ENCODE measurements at regions not wholly inside any gene's neighbourhood (a gene's known extent, or its start where the extent isn't known, plus 50 kb on each side); places are given as distances from the start of the nearest gene placed in this dataset.

- TF ChIP-seq POLR2A (IDR thresholded peaks at IDR 0.05; ENCODE audit: low read depth, low read length) = no peak
- no peak for TF ChIP-seq CTCF (conservative IDR thresholded peaks at IDR 0.05; ENCODE audit: low read depth, low read length)
- TF ChIP-seq RCOR1 (IDR thresholded peaks at IDR 0.05; ENCODE audit: insufficient replicate concordance, low read length) = no peak
- no peak for TF ChIP-seq SMC3 (IDR thresholded peaks at IDR 0.05; ENCODE audit: low read depth, low read length)
- no peak for TF ChIP-seq MAZ (IDR thresholded peaks at IDR 0.05; ENCODE audit: borderline replicate concordance, low read depth, low read length)
- TF ChIP-seq FOS (IDR thresholded peaks at IDR 0.05; ENCODE audit: low read depth, low read length) = no peak
- TF ChIP-seq MXI1 (IDR thresholded peaks at IDR 0.05; ENCODE audit: borderline replicate concordance, low read depth, low read length) = no peak
- no peak for TF ChIP-seq RFX5 (IDR thresholded peaks at IDR 0.05; ENCODE audit: low read depth, low read length)
- no peak for TF ChIP-seq MAFK (IDR thresholded peaks at IDR 0.05; ENCODE audit: low read depth, low read length)
- no peak for TF ChIP-seq BHLHE40 (IDR thresholded peaks at IDR 0.05; ENCODE audit: low read depth, low read length)
- TF ChIP-seq, protein P1, sequence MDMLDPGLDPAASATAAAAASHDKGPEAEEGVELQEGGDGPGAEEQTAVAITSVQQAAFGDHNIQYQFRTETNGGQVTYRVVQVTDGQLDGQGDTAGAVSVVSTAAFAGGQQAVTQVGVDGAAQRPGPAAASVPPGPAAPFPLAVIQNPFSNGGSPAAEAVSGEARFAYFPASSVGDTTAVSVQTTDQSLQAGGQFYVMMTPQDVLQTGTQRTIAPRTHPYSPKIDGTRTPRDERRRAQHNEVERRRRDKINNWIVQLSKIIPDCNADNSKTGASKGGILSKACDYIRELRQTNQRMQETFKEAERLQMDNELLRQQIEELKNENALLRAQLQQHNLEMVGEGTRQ (IDR thresholded peaks at IDR 0.05; ENCODE audit: low read depth, low read length) = no peak
- no peak for TF ChIP-seq RAD21 (IDR thresholded peaks at IDR 0.05; ENCODE audit: low read length)
These were observed 224.6 kb downstream of the DRD1 start for GRCh38 chr5:175219366-175219765.
